Neural progenitor cell (in vitro differentiated cells): ENCODE measurements at regions not wholly inside any gene's neighbourhood (a gene's known extent, or its start where the extent isn't known, plus 50 kb on each side); places are given as distances from the start of the nearest gene placed in this dataset.

Experiments
- CTCF ChIP-seq: fragments of 200-600 bp; sonication (generic); IDR thresholded peaks from 2 replicates; pipeline ENCODE4 v1.5.1; 2017; ENCODE audit warnings: antibody characterized with exemption, mild to moderate bottlenecking
- EZH2phosphoT487 ChIP-seq: fragments of 200-600 bp; sonication (generic); IDR thresholded peaks from 2 replicates; pipeline ENCODE4 v1.6.1; 2017; ENCODE audit warnings: antibody characterized with exemption

- TF ChIP-seq CTCF (no peak), EZH2phosphoT487 (no peak)
These were observed 140.2 kb upstream of the JUN start for GRCh38 chr1:58924016-58924565.
